Adipose tissue (tissue), 3 donors: ENCODE measurements at regions not wholly inside any gene's neighbourhood (a gene's known extent, or its start where the extent isn't known, plus 50 kb on each side); places are given as distances from the start of the nearest gene placed in this dataset.

ENCODE experiments used
- H3K27ac ChIP-seq: one replicate; pipeline ENCODE4 v1.5.1; 2013; ENCODE audit warnings: low read depth, low read length
- WGBS, 3 donors: extraction: QIAGEN DNeasy Blood & Tissue Kit; methylation state at CpG; one replicate each; pipeline ENCODE4 v1.1.7; 2013; 5-methylcytosine and 5-hydroxymethylcytosine counted together
- donor health status: healthy with polysubstance abuse.
- donor health status: Bipolar disorder and iron deficiency.
- donor health status: healthy.

- no peak overlapping the region for H3K27ac ChIP-seq
- 88 to 96% (median 92%) methylated on average over 3 of the region's 3 CpGs for WGBS, 3 donors
These were observed 92.5 kb downstream of the DUSP6 start for GRCh38 chr12:89259821-89260220.

GRCh38 chr12:89258240-89258969, 93.9 kb downstream of the DUSP6 start:
- WGBS, 3 donors = 92 to 95% (median 94%) methylated on average over 5 of the region's 5 CpGs
- H3K27ac ChIP-seq = no peak overlapping the region

GRCh38 chr12:89257340-89257739, 95.0 kb downstream of the DUSP6 start:
- WGBS, 3 donors = 81 to 87% (median 83%) methylated on average over 5 of the region's 5 CpGs
- no peak overlapping the region for H3K27ac ChIP-seq

GRCh38 chr12:89256060-89256459, 96.2 kb downstream of the DUSP6 start:
- WGBS, 3 donors = 91 to 95% (median 95%) methylated on average over 1 of the region's 1 CpG

GRCh38 chr12:89253488-89253887, 98.8 kb downstream of the DUSP6 start:
- WGBS, 3 donors = 83 to 92% (median 87%) methylated on average over 1 of the region's 1 CpG

More at GRCh38 chr12:89256060-89256459, 96.2 kb downstream of the DUSP6 start:
- no peak overlapping the region for H3K27ac ChIP-seq

GRCh38 chr12:89252284-89252683, 100.0 kb downstream of the DUSP6 start:
- 77 to 91% (median 87%) methylated on average over 4 of the region's 4 CpGs for WGBS, 3 donors
- no peak overlapping the region for H3K27ac ChIP-seq

More at GRCh38 chr12:89253488-89253887, 98.8 kb downstream of the DUSP6 start:
- H3K27ac ChIP-seq = no peak overlapping the region

- WGBS, 3 donors = 67 to 78% (median 71%) methylated on average over 6 of the region's 6 CpGs
These were observed 100.7 kb downstream of the DUSP6 start for GRCh38 chr12:89251342-89252271.

GRCh38 chr12:89250636-89251035, 101.7 kb downstream of the DUSP6 start:
- H3K27ac ChIP-seq = no peak overlapping the region

More at GRCh38 chr12:89251342-89252271, 100.7 kb downstream of the DUSP6 start:
- H3K27ac ChIP-seq = no peak overlapping the region

GRCh38 chr12:89250213-89250612, 102.1 kb downstream of the DUSP6 start:
- H3K27ac ChIP-seq = no peak overlapping the region
- 65 to 80% (median 72%) methylated on average over 2 of the region's 2 CpGs for WGBS, 3 donors

GRCh38 chr12:89247967-89248366, 104.3 kb downstream of the DUSP6 start:
- H3K27ac ChIP-seq = no peak overlapping the region
- WGBS, 3 donors = 76 to 90% (median 77%) methylated on average over 2 of the region's 2 CpGs

- 54 to 82% (median 58%) methylated on average over 2 of the region's 2 CpGs for WGBS, 3 donors
- H3K27ac ChIP-seq = no peak overlapping the region
These were observed 104.8 kb downstream of the DUSP6 start for GRCh38 chr12:89247541-89247942.

GRCh38 chr12:89245090-89245489, 107.2 kb downstream of the DUSP6 start:
- 42 to 78% (median 55%) methylated on average over 5 of the region's 5 CpGs for WGBS, 3 donors
- no peak overlapping the region for H3K27ac ChIP-seq

- WGBS, 3 donors = 12 to 63% (median 19%) methylated on average over 3 of the region's 3 CpGs
- H3K27ac ChIP-seq = no peak overlapping the region
These were observed 107.8 kb downstream of the DUSP6 start for GRCh38 chr12:89244536-89244935.

- no peak overlapping the region for H3K27ac ChIP-seq
These were observed 108.5 kb downstream of the DUSP6 start for GRCh38 chr12:89243771-89244170.

GRCh38 chr12:89239534-89239933, 112.8 kb downstream of the DUSP6 start:
- WGBS, 3 donors = 76 to 94% (median 92%) methylated on average over 2 of the region's 2 CpGs

More at GRCh38 chr12:89243771-89244170, 108.5 kb downstream of the DUSP6 start:
- WGBS, 3 donors = 78 to 92% (median 79%) methylated on average over 1 of the region's 1 CpG

GRCh38 chr12:89238593-89238992, 113.7 kb downstream of the DUSP6 start:
- whole genome bisulfite sequencing, 3 donors = 35 to 57% (median 47%) methylated on average over 2 of the region's 2 CpGs
- H3K27ac ChIP-seq = no peak overlapping the region

More at GRCh38 chr12:89239534-89239933, 112.8 kb downstream of the DUSP6 start:
- no peak overlapping the region for H3K27ac ChIP-seq

- 81 to 97% (median 96%) methylated on average over 1 of the region's 1 CpG for WGBS, 3 donors
- H3K27ac ChIP-seq = no peak overlapping the region
These were observed 114.5 kb downstream of the DUSP6 start for GRCh38 chr12:89237763-89238162.

- 64 to 77% (median 75%) methylated on average over 3 of the region's 3 CpGs for WGBS, 3 donors
- H3K27ac ChIP-seq = no peak overlapping the region
These were observed 115.4 kb downstream of the DUSP6 start for GRCh38 chr12:89236748-89237383.

GRCh38 chr12:89236237-89236636, 116.1 kb downstream of the DUSP6 start:
- whole genome bisulfite sequencing, 3 donors = 35 to 67% (median 37%) methylated on average over 1 of the region's 1 CpG
- no peak overlapping the region for H3K27ac ChIP-seq
